NOMO-1 treated with DMSO at 0.1 percent for 48 hours (cell line): ENCODE measurements at regions not wholly inside any gene's neighbourhood (a gene's known extent, or its start where the extent isn't known, plus 50 kb on each side); places are given as distances from the start of the nearest gene placed in this dataset.

Experiments used
- DNase-seq: peaks from one replicate; lab custom pipeline; 2025; ENCODE audit not compliant: unreplicated experiment; lab: John Stamatoyannopoulos, UW

DNA sequence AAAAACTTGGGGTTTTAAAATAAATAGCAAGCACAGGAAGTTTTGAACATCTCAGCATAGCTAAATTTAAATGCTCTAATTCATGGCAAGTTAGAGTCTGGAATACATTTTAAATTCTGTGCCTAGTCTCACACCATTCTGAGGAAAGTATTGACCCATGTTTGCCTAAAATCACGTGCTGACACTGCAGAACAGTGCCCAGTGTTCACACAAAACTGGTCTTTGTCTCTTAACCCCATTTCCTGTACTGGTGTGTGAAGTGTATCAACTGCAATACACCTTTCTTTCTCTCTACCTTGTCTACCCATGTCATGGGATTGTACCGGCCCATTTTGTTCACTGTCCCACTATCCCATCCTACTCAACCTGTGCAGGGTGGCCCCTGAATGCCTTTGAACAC lies 749.7 kb upstream of the POM121L12 start:
- no peak for DNase-seq

DNA sequence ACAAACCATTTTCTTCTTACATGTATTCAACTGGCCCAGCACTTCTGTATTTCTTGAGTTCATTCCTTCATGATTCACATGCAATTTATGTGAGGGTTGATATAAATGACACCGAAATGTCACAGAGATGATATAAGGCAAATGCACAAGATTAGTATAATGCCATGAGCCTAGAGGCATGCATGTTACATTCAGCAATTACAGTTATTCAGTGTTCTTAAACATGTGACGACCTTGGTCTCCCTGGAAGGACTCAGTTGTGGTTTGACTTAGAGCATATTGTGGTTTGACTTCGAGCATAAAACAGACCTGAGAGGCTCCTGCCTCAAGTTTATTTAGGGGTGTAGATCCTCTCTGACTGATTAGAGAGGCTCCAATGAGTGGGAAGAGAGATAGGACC lies 752.1 kb upstream of the POM121L12 start:
- no peak for DNase-seq

DNA sequence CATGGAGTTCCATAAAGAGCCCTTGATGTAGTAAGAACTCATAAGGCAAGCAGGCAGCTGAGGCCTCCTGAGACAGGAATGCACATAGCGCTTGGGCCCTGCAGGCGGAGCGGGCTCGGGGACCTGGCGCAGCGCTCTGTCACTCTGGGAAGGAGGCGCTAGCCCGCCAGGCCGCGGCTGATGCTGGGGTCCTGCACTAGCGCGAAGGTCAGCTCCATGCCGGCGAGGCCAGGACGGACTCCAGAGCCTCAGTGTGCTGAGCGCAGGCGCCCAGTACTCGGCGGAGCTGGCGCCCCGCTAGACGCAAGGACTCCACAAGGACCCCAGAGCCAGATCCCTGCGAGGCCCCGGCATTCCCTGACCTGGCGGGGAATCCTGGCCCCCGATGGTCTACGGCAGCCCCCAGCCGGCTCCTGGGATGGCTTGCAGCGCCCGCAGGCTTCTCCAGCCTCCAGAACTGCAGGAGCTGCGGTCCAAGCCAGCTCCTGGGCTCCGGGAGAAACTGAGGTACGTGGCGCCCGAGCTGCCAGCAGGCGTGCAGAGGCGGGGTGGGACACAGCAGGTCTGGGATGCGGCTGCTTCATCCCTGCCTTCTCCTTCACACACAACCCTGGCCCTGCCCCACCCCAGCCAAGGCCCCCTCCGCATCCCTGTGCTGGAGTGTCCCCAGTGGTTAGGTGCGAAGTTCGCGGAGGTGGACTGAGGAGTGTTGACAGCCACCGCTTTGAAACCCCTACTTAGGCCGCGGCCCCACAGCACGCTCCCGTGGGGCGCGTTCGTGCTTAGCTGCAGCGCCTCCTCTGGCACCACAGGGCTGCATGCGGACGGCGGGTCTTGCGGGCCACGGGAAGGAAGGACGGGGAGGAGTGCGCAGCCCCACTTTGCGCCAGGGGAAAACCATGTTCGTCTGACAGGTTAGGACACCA lies 761.5 kb upstream of the POM121L12 start:
- no peak for DNase-seq

DNA sequence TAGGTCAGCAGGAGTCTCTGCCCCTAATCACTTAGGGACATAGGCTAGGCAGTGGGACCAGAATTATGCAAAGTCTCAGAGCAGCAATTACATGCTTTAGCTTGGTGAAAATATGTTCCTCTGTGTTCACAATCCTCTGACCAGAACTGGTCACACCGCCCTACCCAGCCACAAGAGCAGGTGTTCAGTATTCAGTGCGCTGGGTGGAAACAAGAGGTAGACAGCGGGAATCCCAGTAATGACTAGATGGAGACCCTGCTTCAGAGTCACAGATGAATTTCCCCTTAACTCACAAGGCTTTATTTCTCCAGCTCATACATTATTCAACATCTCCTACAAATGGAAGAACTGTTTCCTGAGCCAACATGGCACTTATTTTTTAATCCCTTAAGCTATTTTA lies 763.7 kb upstream of the POM121L12 start:
- no peak for DNase-seq

DNA sequence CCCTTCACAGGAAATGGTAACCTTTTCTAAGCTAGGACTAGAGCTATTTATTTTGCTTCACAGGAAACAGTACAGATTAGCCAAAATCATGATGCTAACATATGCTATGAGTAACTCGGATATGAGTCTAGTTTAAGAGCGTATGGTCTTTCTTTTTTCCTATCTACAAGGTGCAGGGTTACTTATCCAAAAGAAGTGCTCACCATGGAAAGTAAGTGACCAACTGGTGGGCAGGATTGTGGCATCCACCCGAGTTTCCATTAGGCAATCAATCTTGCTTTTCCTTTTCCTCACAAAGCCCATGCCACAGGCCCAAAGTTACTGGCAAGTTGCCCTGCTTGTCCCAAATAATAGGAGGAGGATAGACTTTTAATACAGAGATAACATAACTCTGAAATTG lies 765.1 kb upstream of the POM121L12 start:
- DNase-seq: no peak

DNA sequence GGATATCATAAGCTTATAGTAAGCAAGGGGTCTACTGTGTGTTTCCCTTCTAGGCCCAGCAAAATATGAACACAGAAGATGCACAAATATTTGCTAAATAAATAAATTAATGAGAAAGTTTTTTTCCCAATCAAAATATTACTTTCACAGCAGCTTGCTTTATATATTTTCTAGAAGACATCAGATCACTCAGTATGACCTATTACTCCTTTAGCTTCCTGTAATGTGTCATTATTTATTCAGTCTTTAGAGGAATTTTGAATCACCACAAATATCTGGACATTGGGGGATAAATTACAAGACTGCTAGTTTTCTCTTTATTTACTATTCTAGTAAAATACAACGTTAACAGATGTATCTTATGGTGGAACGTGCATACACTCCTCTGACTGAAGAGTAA lies 765.8 kb upstream of the POM121L12 start:
- no peak for DNase-seq

DNA sequence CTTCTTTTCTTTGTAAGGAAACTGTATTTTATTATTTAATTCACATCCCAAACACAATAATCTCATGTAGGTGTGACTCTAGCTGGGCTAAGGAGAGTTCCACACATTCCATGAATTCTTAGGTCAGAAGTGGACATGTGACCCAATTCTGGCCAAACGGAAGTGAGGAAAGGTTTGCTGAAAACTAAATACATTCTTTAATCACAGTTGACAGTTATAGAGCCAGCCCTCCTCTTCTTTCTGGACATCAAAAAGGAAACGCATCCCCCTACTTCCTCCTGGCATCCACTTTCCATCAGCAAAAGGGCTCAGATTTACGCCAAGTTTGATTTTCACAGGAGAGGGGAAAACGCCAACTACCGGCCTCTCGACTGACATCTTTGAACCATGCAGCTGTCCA lies 774.4 kb upstream of the POM121L12 start:
- DNase-seq: no peak

DNA sequence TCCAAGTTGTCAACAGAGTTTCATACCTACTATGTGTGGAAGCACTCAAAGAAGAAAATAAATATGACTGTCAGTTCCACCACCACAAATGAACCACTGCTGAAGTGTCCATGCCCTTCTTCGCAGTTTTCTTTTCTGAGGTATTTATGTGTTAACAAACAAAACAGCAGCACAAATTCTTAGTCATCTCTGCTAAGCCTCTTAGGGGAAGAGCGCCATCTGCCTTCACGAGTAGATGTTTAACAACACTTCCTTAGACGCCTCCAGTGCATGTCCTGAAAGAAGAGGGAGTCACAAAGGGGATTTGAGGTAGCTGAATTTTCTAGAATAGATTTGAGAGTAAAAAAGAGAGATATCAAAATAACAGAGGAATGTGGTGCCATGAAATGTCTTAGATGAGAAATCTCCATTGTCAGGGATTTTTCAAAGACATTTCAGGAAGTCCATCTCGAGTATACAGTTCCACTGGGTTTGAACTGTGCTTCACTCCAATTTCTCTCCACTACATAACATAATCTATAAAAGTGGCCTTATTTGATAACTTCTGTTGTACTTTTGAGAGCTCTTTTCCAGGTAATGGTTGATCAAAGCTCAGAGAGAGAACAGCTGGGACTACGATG lies 775.3 kb upstream of the POM121L12 start:
- no peak for DNase-seq

DNA sequence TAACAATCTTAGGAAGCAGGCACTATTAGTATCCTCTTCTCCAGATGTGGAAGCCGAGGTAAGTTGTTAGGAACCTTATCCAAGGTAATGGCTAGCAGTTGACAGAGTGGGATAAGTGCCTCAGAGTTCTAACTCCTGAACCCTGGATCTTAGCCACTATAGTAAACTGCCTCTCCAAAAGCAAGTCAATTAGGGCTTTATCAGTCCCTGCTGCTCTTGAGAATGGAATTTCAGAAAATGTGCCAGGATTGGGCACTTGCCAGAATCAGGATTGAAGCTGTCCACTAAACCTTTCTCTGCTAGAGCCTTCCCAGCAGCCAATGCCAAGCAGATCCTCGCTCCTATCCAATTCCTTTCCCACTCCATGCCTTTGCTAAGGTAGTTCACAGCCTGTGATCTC lies 777.5 kb upstream of the POM121L12 start:
- DNase-seq: no peak

DNA sequence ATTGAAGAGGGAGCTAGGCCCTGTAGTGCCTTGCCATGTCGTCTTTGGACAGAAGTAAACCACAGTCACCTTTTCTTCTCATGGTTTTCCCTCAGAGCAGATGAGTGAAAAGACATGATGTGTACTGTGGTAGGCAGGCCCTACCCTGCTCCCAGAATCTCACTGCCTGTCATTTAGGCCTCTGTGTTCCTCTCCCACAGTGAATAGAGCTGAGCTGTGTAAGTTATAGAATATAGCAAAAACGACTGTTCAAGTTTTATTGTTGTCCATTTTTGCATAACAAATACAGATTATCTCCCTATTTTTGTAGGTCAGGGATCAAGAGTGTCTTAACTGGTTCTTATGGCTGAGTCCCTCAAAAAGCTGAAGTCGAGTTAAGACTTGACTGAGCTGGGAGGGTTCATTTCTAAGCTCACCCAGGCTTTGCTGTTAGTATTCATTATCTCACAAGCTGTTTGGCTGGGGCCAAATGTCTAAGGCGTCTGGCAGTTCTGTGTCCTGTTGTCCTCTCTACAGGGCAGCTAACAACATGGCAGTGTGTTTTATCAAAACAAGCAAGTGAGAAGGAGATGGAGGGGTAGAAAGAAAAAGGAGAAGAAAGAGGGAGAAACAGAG lies 780.9 kb upstream of the POM121L12 start:
- no peak for DNase-seq

DNA sequence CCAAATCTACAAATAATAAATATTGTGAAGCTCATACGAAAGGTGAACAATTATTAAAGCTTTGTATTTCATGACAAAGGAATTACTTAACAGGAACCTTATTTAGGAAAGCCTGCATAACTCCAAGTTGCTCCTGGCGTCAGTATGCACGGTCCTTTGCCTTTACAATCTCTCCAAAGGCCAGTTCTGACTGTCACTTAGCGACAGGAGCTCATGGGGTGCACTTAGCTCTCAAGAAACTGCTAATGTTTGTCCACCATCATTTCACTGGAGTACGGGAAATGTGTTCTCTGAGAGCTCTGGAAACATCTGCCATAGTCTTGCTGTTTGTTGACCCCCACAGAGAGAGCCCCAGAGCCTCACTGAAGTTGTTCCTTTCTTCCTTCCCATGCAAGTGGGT lies 781.5 kb upstream of the POM121L12 start:
- DNase-seq: no peak

DNA sequence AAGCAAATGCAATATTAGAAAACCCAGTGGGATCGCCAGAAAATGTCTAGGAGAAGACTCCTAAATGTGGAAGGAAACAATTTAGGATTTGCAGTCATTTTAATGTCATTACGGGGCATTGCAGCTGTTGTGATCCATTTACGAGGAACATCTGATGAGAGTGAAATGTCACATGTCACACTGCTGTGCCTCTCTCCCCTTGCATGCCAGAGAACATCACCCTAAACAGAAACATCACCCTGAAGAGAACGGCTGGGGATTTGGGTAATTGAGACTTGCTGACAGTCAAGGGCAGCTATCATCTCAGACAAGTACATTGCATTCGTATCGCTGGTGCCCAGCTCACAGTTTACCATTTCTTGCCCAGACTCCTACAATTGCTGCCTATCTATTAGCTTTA lies 785.7 kb upstream of the POM121L12 start:
- DNase-seq: no peak

DNA sequence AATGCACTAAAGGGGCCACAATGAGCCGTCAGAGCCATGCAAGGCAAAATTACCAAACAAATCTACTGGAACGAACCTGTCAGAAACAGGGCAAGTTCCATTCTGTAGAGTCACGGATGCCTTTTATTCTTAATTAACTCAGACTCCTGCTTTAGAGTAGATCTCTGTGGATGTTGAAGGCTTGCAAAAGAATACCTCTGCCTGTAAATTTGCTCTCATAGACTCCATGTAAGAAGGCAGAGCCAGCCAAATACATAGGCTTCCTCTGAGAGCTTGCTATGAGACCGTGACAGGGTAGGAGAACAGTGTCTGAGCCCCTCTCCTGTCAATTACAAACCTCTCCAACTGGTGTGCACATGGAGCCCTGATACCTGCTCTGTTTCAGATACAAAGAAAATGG lies 787.9 kb upstream of the POM121L12 start:
- DNase-seq: no peak

DNA sequence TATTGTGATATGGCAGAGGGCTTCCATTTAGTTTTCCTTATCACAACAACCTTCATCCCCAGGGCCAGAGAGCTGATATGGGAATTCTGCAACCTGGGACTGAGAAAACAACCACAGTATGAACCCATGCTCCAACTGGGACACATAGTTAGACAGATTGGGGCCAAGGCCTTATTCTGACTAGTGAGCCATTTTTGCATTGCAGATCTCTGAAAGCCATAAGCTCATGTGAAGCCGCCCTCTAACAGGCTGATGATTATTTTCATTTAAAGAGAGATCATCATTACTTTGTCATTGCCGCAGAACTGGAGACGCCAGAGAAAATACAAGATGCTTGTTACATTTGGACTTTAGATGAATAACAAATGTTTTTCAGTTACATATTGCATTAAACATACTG lies 791.7 kb upstream of the POM121L12 start:
- no peak for DNase-seq

DNA sequence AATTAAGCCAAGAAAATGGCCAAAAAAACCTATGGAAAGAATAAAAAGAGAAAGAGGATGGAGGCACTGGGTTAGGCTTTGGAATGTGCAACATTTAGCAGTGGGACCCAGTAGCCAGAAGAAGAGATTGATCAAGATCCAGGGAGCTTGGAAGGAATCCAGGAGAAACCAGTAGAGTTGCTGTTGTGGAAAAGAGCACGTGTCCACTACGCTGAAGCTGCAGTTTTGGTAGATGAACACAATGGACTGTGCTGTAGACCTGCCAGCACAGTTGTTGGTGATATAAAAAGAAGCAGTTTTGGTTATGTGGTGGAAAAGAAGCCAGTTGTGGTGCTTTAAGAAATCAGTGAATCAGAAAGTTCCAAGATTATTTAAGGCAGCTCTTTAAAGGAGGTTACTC lies 802.2 kb upstream of the POM121L12 start:
- no peak for DNase-seq

DNA sequence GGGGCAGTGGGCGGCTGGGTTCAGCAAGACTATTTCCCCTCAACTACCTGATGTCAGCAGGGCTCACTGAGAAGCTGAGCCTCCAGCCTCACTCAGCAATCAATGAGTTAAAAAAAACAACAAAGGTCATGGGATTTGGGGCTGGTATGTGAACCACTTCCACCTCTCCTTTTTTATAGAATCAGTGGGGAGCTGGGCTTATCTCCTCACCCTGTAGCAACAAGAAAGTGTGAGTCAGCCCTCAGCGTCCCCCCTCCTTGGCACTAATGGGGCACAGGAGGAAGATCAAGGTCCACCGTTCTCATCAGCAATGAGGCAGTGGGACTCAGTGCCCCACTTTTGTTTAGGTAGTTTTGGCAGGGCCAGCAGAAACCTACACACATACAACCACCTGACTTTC lies 823.5 kb upstream of the POM121L12 start:
- no peak for DNase-seq

DNA sequence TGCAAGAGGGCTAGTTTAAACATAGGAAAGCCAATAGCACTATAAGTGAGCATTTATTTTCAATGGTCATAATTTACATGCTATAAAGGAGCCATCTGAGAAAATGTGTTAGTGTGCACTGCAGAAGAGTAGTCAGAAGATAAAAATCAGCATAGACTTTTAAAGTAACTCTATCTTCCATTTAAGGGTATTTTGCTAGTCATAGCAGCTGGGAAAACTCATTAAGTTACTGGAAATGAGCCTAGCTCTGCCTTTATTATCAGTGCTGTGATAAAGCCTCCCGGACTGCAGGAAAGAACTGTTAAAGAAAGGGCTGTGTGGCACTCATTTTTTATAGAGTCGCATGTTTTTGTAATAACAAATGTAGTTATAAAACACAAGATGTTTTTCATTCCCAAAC lies 825.8 kb upstream of the POM121L12 start:
- DNase-seq: no peak

DNA sequence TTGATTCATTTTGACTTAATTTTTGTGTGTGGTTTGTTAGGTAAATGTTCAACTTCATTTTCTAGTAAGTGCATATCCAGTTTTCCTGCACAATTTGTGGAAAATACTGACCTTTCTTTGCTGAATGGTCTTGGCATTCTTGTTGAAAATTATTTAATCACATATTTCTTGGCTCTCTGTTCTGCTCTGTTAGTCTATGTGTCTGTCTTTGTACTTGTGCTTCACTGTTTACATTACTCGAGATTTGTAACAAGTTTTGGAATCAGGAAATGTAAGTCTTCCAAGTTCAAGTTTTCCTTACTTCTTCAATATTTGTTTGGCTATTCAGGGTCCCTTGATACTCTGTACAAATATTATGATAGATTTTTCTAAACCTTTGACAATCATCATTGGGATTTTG lies 838.2 kb upstream of the POM121L12 start:
- DNase-seq: no peak

DNA sequence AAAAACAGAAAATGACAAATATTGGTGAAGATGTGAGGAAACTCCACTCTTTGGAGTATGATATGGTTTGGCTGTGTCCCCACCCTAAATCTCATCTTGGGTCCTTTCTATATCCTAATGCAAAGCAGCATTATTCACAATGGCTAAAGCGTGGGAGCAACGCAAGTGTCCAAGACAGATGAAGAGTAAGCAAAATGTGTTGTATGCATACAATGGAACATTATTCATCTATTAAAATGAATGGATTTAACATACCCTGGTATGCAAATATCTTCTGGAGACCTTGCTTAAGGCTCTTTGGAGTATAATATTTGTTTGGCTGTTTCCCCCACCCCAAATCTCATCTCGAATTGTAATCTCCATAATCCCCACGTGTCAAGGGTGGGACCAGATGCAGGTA lies 839.8 kb upstream of the POM121L12 start:
- no peak for DNase-seq

DNA sequence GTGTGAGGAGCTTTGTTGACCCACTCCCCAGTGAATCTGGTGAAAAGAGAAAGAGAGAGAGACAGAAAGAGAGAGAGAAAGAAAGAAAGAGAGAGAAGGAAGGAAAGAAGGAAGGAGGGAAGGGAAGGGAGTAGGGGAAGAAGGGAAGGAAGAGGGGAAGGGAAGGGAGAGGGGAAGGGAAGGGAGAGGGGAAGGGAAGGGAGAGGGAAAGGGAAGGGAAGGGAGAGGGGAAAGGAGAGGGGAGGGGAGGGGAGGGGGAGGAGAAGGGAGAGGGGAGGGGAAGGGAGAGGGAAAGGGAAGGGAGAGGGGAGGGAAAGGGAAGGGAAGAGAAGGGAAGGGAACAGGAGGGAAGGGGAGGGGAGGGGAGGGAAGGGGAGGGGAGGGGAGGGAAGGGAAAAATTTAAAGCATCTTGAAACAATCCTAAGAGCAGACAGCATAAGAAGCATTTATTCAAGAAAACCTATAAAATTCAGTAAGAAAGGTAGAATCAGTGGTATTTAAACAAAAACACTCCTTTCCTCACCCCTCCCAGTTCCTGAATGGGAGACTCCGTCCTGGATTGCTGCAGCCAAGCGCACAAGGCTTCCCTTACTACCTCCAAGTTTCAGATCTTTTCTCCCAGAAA lies 846.2 kb upstream of the POM121L12 start:
- no peak for DNase-seq

DNA sequence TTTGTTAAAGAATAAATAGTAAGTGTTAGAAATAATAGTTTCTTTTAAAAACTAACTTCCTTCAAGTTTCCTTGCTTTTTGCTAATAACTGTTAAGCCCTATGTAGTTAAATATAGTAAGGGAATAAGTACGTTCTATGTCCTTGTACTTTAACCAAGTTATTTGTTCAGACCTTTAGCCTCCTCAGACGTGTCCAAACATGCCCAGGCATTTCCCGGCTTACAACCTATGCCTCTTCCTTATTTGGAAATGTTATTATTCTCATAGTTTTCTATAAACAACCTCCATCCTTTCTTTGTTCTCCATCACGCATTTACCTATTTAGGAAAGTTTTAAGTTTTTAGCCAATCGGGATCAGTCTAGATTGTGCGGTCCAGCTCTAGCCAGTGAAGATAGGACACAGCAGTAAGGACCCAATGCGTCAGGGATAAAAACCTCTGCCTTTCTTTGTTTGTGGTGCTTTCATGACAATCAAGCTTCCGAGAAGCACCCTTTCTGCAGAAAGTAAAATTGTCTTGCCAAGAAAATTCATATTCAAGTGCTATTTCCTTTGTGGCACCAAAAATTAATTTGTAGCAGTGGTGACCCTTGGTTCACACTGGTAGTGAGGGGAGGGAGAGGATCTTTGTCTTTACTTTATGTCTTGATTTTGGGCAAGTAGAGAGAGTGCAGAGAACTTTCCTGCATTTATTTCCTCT lies 851.3 kb upstream of the POM121L12 start:
- no peak for DNase-seq
